ENCODE measurements at regions not wholly inside any gene's neighbourhood (a gene's known extent, or its start where the extent isn't known, plus 50 kb on each side); places are given as distances from the start of the nearest gene placed in this dataset.
A peak's percentile ranks its signal among the peaks of the same experiment; 100 is the strongest.

- Histone ChIP-seq H3K79me2 (ENCODE audit: low read depth) (no peaks in the 10 kb centered on the region), H4K20me1 (ENCODE audit: insufficient read depth) (no peaks in the 10 kb centered on the region), H3K27me3 (ENCODE audit: insufficient read depth, low read depth) (no peaks in the 10 kb centered on the region), H3K4me1 (replicated peaks; ENCODE audit: insufficient read depth) (peaks cover 44% of the 10 kb centered on the region), H3K4me3 (0 out of 2 replicates have a peak overlapping the region, but pooled peaks have one; percentile 9), H3K27ac (peak overlapping the region; percentile 98), H3K36me3 (ENCODE audit: low read depth) (no peaks in the 10 kb centered on the region), H3F3A (ENCODE audit: insufficient read depth, low read depth) (peaks cover 35% of the 10 kb centered on the region), H3K9me3 (ENCODE audit: insufficient read depth, low read depth) (peaks cover 7% of the 10 kb centered on the region; the same call in 1 of the 2 replicates), H2AFZ (no peak overlapping the region), H3K9me2 (ENCODE audit: insufficient read depth) (no peaks in the 10 kb centered on the region), H3K4me2 (peak overlapping the region; percentile 78)
- BruUV-seq (replicated peaks), result no TSS peak
- DNase-seq, result no peak
- POLR2A ChIA-PET (ENCODE audit: unreplicated experiment), result interaction anchor here (0.6 kb wide), 2 partner anchors 258 to 294 kb away, joined by 4 to 8 read pairs; partner anchors contain the start of gene BMP4
- CTCF ChIA-PET, result interaction anchor here (0.6 to 1.9 kb wide), 7 partner anchors 59 to 146 kb away, joined by 3 to 30 read pairs (median 7); no protein-coding TSS in a partner anchor
- no peak for TF ChIP-seq EZH2 (IDR thresholded peaks at IDR 0.05; ENCODE audit: low read depth)
- TF ChIP-seq CTCF (conservative IDR thresholded peaks at IDR 0.05), result no peak
- intact Hi-C loops (cut with micrococcal nuclease; ENCODE audit: unreplicated experiment), result loop anchor here (10.0 kb wide), 1 partner anchor 797 kb away; no protein-coding TSS in a partner anchor
These were observed 145.5 kb upstream of the CDKN3 start for GRCh38 chr14:54251356-54251755.

DNA sequence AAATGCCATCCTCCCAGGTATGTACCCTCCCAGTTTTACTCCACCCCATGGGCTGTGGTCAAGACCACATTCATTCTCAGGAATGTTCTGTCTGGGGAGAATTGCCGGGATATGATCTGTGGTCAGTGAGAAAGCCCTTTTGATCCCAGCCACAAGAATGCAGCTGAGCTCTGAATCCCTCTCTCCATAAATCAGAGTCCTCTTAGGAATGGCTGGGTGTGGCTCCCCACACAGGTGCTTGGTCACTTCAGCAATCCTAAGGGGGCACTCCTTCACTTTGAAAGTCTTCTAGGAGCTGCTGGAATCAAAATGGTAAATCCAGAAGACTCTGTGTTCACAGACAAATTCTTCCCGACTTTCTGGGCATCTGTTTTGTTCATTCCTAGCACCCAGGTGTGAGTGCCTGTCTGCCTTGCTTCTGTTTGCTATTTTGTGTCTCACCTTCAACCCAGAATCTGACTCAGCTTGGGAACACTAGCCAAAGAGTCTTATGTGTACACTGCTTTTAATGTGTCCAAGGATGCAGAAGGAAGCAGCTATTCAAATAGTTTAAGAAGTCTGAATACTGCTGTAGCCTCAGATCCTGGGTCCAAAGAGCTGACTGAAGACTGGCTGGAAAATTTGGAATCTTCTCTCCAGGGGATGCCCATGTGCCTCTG, 144.6 kb upstream of the CDKN3 start:
- Histone ChIP-seq H3K4me2 (peak overlapping the region; percentile 78), H3F3A (ENCODE audit: insufficient read depth, low read depth) (peaks cover 35% of the 10 kb centered on the region), H3K9me2 (ENCODE audit: insufficient read depth) (no peaks in the 10 kb centered on the region), H3K27ac (peak overlapping the region; percentile 98), H4K20me1 (ENCODE audit: insufficient read depth) (no peaks in the 10 kb centered on the region), H3K4me3 (no peak overlapping the region; the same call in 1 of the 2 replicates), H3K27me3 (ENCODE audit: insufficient read depth, low read depth) (no peaks in the 10 kb centered on the region), H3K4me1 (replicated peaks; ENCODE audit: insufficient read depth) (peaks cover 44% of the 10 kb centered on the region), H3K9me3 (ENCODE audit: insufficient read depth, low read depth) (peaks cover 7% of the 10 kb centered on the region), H2AFZ (0 out of 2 replicates have a peak overlapping the region, but pooled peaks have one; percentile 11), H3K36me3 (ENCODE audit: low read depth) (no peaks in the 10 kb centered on the region), H3K79me2 (ENCODE audit: low read depth) (no peaks in the 10 kb centered on the region)
- DNase-seq, result peak; percentile 87 to 98
- intact Hi-C loops (cut with micrococcal nuclease; ENCODE audit: unreplicated experiment), result loop anchor here (1.0 to 10.0 kb wide), 11 partner anchors 40 to 797 kb away; partner anchors contain the start of gene BMP4
- ChIA-PET POLR2A (ENCODE audit: unreplicated experiment) (interaction anchor here (0.5 to 1.2 kb wide), 11 partner anchors 73 to 1909 kb away, joined by 3 to 8 read pairs (median 5); partner anchors contain the start of genes BMP4 and CGRRF1), CTCF (interaction anchor here (0.5 to 1.9 kb wide), 8 partner anchors 59 to 147 kb away, joined by 3 to 30 read pairs (median 5); no protein-coding TSS in a partner anchor)
- TF ChIP-seq CTCF (conservative IDR thresholded peaks at IDR 0.05), result no peak
- TF ChIP-seq EZH2 (IDR thresholded peaks at IDR 0.05; ENCODE audit: low read depth), result no peak
- BruUV-seq (replicated peaks), result no TSS peak

GRCh38 chr14:54253195-54253947, 143.4 kb upstream of the CDKN3 start:
- Histone ChIP-seq H3K9me2 (ENCODE audit: insufficient read depth) (no peaks in the 10 kb centered on the region), H3F3A (ENCODE audit: insufficient read depth, low read depth) (peaks cover 35% of the 10 kb centered on the region), H3K4me2 (peak overlapping the region; percentile 78), H3K36me3 (ENCODE audit: low read depth) (no peaks in the 10 kb centered on the region), H3K27me3 (ENCODE audit: insufficient read depth, low read depth) (no peaks in the 10 kb centered on the region), H4K20me1 (ENCODE audit: insufficient read depth) (no peaks in the 10 kb centered on the region), H3K27ac (peak overlapping the region; percentile 98), H3K4me3 (no peak overlapping the region), H3K4me1 (replicated peaks; ENCODE audit: insufficient read depth) (peaks cover 48% of the 10 kb centered on the region), H2AFZ (peak overlapping the region; percentile 50; the same call in 1 of the 2 replicates), H3K9me3 (ENCODE audit: insufficient read depth, low read depth) (peaks cover 7% of the 10 kb centered on the region), H3K79me2 (ENCODE audit: low read depth) (no peaks in the 10 kb centered on the region)
- intact Hi-C loops (cut with micrococcal nuclease; ENCODE audit: unreplicated experiment), result loop anchor here (2.0 to 10.0 kb wide), 2 partner anchors 297 to 799 kb away; partner anchors contain the start of gene BMP4
- BruUV-seq (replicated peaks), result TSS peak; percentile 60
- TF ChIP-seq CTCF (conservative IDR thresholded peaks at IDR 0.05) (no peak), EZH2 (IDR thresholded peaks at IDR 0.05; ENCODE audit: low read depth) (no peak)
- ChIA-PET POLR2A (ENCODE audit: unreplicated experiment) (interaction anchor here (0.7 kb wide), 1 partner anchor 256 kb away, joined by 5 read pairs; the partner anchor contains the start of gene CGRRF1), CTCF (interaction anchor here (1.6 to 1.9 kb wide), 2 partner anchors 76 to 78 kb away, joined by 3 to 30 read pairs; no protein-coding TSS in a partner anchor)
- peak; percentile 53 to 94 for DNase-seq
